CD4-positive, alpha-beta T cell (primary cell): ENCODE measurements at regions not wholly inside any gene's neighbourhood (a gene's known extent, or its start where the extent isn't known, plus 50 kb on each side); places are given as distances from the start of the nearest gene placed in this dataset.

Experiments
- ATAC-seq: fragments of 200-7000 bp; cut with Tn5 transposase; one replicate; pipeline ENCODE4 v1.10.0; 2022; ENCODE audit warnings: mild to moderate bottlenecking; ENCODE audit not compliant: poor library complexity
- CTCF ChIA-PET: fragments of 350-600 bp; sonication (Branson Sonifier 250); formaldehyde crosslinking; loops from one replicate; lab custom pipeline; 2021; ENCODE audit warnings: antibody characterized with exemption, inconsistent platforms; lab: Charles Lee
- POLR2A ChIA-PET: fragments of 350-600 bp; sonication (Branson Sonifier 250); formaldehyde crosslinking; loops from one replicate; lab custom pipeline; 2021; ENCODE audit warnings: antibody characterized with exemption, inconsistent platforms; lab: Charles Lee
- DNase-seq, 14 experiments: peaks; one replicate each; pipeline ENCODE4 v3.0.0-alpha.2; 2013 to 2020; ENCODE audit warnings: mixed read lengths in 2 of 14
- H3K27ac ChIP-seq, 2 donors: one replicate each; pipeline versions ENCODE4 v1.5.1 to v1.7.0; 2013; ENCODE audit warnings: low read length in 2 of 2, low read depth in 1 of 2, mild to moderate bottlenecking in 1 of 2
- H3K27me3 ChIP-seq, 2 experiments: 1 replicate in 1 of 2; 2 replicates in 1 of 2; pipeline versions ENCODE4 v1.6.1 to v1.7.0; 2013; ENCODE audit warnings: low read length in 2 of 2, control low read depth in 1 of 2, mild to moderate bottlenecking in 1 of 2, moderate library complexity in 1 of 2; ENCODE audit not compliant: insufficient read depth in 2 of 2, control insufficient read depth in 1 of 2
- H3K36me3 ChIP-seq: one replicate; pipeline ENCODE4 v1.6.1; 2013; ENCODE audit warnings: low read length, control low read depth; ENCODE audit not compliant: insufficient read depth
- H3K4me1 ChIP-seq: one replicate; pipeline ENCODE4 v1.6.1; 2013; ENCODE audit warnings: low read length, control low read depth; ENCODE audit not compliant: insufficient read depth
- H3K4me3 ChIP-seq: one replicate; pipeline ENCODE4 v1.5.1; 2013; ENCODE audit warnings: mild to moderate bottlenecking, low read length, moderate library complexity
- H3K9me3 ChIP-seq, 2 experiments: 1 replicate in 1 of 2; 2 replicates in 1 of 2; pipeline versions ENCODE4 v1.6.1 to v1.7.0; 2013; ENCODE audit warnings: low read length in 2 of 2, mild to moderate bottlenecking in 2 of 2, control low read depth in 1 of 2, moderate library complexity in 1 of 2; ENCODE audit not compliant: control insufficient read depth in 1 of 2, insufficient read depth in 1 of 2
- H3K27ac Mint-ChIP-seq: one replicate; pipeline ENCODE4 v1.8.0; 2020; ENCODE audit warnings: mixed read lengths
- H3K27me3 Mint-ChIP-seq: one replicate; pipeline ENCODE4 v1.8.0; 2021; ENCODE audit warnings: mixed read lengths
- H3K36me3 Mint-ChIP-seq: one replicate; pipeline ENCODE4 v1.8.0; 2021; ENCODE audit warnings: low read depth, mixed read lengths
- H3K4me1 Mint-ChIP-seq: one replicate; pipeline ENCODE4 v1.8.0; 2021; ENCODE audit warnings: low read depth, mixed read lengths
- H3K4me3 Mint-ChIP-seq: one replicate; pipeline ENCODE4 v1.8.0; 2020; ENCODE audit warnings: mild to moderate bottlenecking, mixed read lengths
- H3K9me3 Mint-ChIP-seq: one replicate; pipeline ENCODE4 v1.8.0; 2020; ENCODE audit warnings: mixed read lengths
- intact Hi-C, 2 experiments: fragments of 100-400 bp; cut with DNase I in 1 of 2; cut with micrococcal nuclease in 1 of 2; formaldehyde crosslinking; loops; one replicate each; pipeline versions ENCODE4 v1.15.1 to v1.9.0; 2023 to 2025; cut with DNase I, micrococcal nuclease
- TF ChIP-seq, protein P1 (sequence below): fragments of 200-600 bp; IDR thresholded peaks from one replicate; pipeline ENCODE4 v1.8.0; 2022; ENCODE audit warnings: antibody characterized with exemption, mild to moderate bottlenecking

DNA sequence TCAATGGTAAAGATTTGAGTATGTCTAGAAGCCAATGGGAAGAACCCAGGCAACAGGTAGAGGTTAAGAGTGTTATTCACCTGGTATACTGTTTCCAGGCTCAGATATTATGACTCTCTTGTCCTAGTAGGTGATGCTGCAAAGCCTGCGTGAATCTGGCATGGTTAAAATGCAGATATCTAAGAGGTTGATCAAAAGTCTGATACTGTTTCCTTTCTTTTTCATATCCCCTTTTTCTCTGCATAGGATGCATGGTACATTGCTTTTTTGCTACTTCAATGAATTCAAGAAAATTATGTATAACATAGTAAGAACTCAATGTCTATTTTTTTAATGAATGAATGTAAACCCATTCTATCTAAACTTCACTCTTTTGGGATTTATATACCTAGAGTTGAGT, 284.3 kb upstream of the KHDRBS2 start:
- H3K27ac Mint-ChIP-seq = no peak overlapping the region
- CTCF ChIA-PET = no interaction called here

DNA sequence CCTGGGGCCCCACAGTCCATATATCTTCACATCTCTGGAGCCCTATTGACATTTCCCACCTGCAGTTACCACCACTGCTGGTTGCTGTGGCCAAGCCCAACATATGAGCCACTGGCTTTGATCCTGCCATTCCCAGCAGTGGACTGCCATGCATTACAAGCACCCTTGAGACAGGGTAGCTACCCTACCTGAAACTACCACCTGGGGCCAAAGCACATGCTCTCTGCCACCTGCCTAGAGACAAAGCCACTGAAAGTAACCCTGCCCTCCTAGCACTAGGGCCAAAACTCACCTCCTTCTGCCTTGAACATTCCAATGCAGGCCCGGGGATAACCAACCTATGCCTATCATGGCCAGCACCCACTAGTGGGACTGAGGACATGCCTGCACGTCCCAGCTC, 255.5 kb upstream of the KHDRBS2 start:
- no peaks in the 10 kb centered on the region for H3K4me1 Mint-ChIP-seq

More for the DNA sequence above, 284.3 kb upstream of the KHDRBS2 start:
- no peaks in the 10 kb centered on the region for H3K27me3 Mint-ChIP-seq
- intact Hi-C loops = no loop called here
- peaks cover 4% of the 10 kb centered on the region for H3K9me3 Mint-ChIP-seq
- H3K27me3 ChIP-seq = no peaks in the 10 kb centered on the region
- no peaks in the 10 kb centered on the region for H3K4me1 ChIP-seq
- no peaks in the 10 kb centered on the region for H3K4me1 Mint-ChIP-seq
- H3K9me3 ChIP-seq = peaks cover 0 to 12% of the 10 kb centered on the region in 2 experiments
- TF ChIP-seq, protein P1, sequence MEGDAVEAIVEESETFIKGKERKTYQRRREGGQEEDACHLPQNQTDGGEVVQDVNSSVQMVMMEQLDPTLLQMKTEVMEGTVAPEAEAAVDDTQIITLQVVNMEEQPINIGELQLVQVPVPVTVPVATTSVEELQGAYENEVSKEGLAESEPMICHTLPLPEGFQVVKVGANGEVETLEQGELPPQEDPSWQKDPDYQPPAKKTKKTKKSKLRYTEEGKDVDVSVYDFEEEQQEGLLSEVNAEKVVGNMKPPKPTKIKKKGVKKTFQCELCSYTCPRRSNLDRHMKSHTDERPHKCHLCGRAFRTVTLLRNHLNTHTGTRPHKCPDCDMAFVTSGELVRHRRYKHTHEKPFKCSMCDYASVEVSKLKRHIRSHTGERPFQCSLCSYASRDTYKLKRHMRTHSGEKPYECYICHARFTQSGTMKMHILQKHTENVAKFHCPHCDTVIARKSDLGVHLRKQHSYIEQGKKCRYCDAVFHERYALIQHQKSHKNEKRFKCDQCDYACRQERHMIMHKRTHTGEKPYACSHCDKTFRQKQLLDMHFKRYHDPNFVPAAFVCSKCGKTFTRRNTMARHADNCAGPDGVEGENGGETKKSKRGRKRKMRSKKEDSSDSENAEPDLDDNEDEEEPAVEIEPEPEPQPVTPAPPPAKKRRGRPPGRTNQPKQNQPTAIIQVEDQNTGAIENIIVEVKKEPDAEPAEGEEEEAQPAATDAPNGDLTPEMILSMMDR = no peak
- no peak overlapping the region for H3K27ac ChIP-seq
- DNase-seq (no peak), ATAC-seq (no peak)
- POLR2A ChIA-PET = no interaction called here
- no peaks in the 10 kb centered on the region for H3K36me3 ChIP-seq
- no peaks in the 10 kb centered on the region for H3K36me3 Mint-ChIP-seq
- H3K4me3 Mint-ChIP-seq = no peak overlapping the region
- H3K4me3 ChIP-seq = no peak overlapping the region

GRCh38 chr6:62530985-62531384, 245.0 kb upstream of the KHDRBS2 start:
- H3K4me1 Mint-ChIP-seq = no peaks in the 10 kb centered on the region
- H3K27me3 Mint-ChIP-seq = no peaks in the 10 kb centered on the region
- CTCF ChIA-PET = no interaction called here
- no peak overlapping the region for H3K27ac Mint-ChIP-seq
- H3K36me3 ChIP-seq = no peaks in the 10 kb centered on the region
- H3K4me3 ChIP-seq = no peak overlapping the region
- H3K9me3 Mint-ChIP-seq = peaks cover 17% of the 10 kb centered on the region
- H3K4me1 ChIP-seq = no peaks in the 10 kb centered on the region
- ATAC-seq (no peak), DNase-seq (no peak)
- no peak overlapping the region for H3K27ac ChIP-seq
- intact Hi-C loops = no loop called here
- POLR2A ChIA-PET = no interaction called here
- no peaks in the 10 kb centered on the region for H3K36me3 Mint-ChIP-seq
- no peaks in the 10 kb centered on the region for H3K27me3 ChIP-seq
- peaks cover 0 to 4% of the 10 kb centered on the region in 2 experiments for H3K9me3 ChIP-seq
- TF ChIP-seq, protein P1 = no peak
- H3K4me3 Mint-ChIP-seq = no peak overlapping the region

More for the DNA sequence above, 255.5 kb upstream of the KHDRBS2 start:
- TF ChIP-seq, protein P1 = no peak
- no peak for DNase-seq
- H3K9me3 Mint-ChIP-seq = peaks cover 10% of the 10 kb centered on the region
- H3K27me3 Mint-ChIP-seq = no peaks in the 10 kb centered on the region
- Histone ChIP-seq H3K4me3 (no peak overlapping the region), H3K4me1 (no peaks in the 10 kb centered on the region), H3K27me3 (no peaks in the 10 kb centered on the region), H3K9me3 (peaks cover 0 to 15% of the 10 kb centered on the region in 2 experiments), H3K36me3 (no peaks in the 10 kb centered on the region), H3K27ac (no peak overlapping the region)
- no peaks in the 10 kb centered on the region for H3K36me3 Mint-ChIP-seq
- H3K27ac Mint-ChIP-seq = no peak overlapping the region
- POLR2A ChIA-PET = no interaction called here
- no peak overlapping the region for H3K4me3 Mint-ChIP-seq
- CTCF ChIA-PET = no interaction called here
- ATAC-seq = no peak
- intact Hi-C loops = no loop called here
